ENCODE measurements at regions not wholly inside any gene's neighbourhood (a gene's known extent, or its start where the extent isn't known, plus 50 kb on each side); places are given as distances from the start of the nearest gene placed in this dataset.

DNA sequence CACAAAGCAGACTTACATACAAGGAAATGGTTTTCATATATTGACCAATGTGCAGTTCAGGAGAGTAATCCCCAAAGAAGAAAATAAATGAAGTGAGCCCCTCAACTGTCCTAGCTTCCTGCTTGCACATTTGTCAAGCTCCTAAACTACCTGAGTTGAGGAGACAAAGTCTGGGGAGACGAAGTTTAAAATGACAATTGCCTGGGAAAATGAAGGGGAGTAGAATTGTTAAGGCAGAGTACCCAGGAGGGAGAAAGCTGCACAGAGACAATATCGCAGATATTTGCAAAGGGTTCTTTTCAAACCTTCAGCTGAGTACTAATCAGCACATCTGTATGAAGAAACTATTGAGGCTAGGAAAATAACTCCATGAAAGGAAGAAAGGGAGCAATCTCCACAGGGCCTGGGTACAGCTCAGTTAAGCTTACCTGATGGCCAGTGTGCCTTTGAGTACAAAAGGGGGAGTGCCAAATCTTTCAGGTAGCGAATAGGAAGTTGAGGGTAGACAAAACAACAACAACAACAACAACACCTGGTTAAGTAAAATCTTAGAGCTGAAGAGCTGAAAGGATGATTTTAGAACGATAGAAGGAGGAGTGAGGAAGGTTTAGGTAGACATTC is 1700.1 kb upstream of the PRR20A start:
- no peak for DNase-seq (ENCODE audit: low spot score)
- intact Hi-C loops (cut with DNase I) = no loop called here

DNA sequence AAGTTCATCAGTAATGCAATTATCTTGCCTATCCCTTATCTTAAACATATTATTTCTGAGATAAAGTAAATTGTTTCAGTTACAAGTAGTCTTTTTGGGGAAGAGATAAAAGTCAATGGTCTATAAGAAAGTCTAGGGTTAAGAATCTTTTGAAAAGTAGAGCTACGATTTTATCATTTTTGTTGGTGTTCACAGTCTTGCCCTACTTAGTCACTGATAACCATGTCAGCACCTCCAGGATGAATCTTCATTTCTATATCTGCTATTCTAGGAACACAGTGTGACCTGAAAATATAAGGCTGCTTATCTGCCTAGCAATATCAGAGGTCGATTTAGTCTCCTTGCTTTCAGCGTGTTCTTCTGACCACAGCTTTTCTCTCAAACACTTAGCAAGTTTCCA is 1676.5 kb upstream of the PRR20A start:
- DNase-seq (ENCODE audit: low spot score) = no peak
- intact Hi-C loops (cut with DNase I) = no loop called here

DNA sequence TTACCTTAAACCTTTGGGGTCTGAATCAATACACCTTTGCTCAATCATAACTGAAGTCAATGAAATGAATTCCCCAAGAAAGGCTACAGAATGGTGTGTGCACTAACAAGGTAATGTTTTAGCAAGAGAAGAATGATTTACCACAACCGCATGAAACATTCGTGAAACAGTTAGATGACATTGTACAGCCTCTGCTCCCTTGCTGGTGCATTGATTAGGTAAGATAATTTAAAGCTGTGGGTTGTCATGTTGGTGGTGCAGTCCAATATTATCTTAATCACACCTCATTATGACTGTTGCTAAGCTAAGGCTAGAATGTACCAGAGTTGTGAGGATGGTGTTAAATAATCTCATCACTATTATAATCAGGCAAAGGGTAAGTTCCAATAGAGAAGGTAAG is 1673.2 kb upstream of the PRR20A start:
- intact Hi-C loops (cut with DNase I) = no loop called here
- DNase-seq (ENCODE audit: low spot score) = no peak

DNA sequence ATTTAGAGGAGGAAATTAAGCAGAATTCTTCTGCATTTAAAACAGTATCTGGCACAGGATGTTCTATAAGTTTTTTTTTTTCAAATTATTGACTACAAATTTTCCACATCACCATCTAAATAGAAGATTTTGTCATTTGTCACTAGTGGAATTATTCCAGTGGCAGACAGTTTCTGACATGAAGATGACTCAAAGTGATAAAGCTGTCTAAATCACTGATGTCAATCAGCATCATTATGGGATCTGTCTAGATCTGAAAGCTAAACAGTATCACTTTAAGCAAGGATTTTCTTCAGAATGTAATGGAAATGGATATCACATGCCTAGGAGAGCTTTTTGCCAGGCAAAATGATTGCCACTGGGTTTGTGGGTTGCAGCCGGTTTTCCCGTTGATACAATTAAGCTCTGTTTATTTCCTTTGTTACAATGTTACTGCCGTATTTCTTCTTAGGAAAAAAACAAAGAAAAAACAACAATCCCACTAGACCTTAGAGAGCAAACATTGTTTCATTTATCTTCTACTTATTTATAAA is 1657.0 kb upstream of the PRR20A start:
- no peak for DNase-seq (ENCODE audit: low spot score)
- intact Hi-C loops (cut with DNase I) = no loop called here

DNA sequence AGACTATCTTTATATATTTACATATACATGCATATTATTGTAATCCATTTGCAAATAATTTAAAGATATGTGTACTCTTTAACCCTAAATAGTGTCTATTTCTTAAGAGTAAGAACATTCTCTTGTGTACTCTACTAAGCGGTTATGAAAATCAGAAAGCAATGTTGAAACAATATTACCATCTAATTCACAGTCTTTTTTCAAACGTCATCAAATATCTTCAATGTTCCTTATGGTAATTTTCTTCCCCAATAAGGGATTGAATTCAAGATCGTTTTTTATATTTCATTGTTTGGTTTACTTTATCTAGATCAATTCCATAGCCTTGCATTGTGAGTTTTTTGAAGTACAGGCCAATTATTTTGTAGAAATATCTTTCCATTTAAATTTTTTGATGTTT is 1647.4 kb upstream of the PRR20A start:
- DNase-seq (ENCODE audit: low spot score) = no peak
- intact Hi-C loops (cut with DNase I) = no loop called here

DNA sequence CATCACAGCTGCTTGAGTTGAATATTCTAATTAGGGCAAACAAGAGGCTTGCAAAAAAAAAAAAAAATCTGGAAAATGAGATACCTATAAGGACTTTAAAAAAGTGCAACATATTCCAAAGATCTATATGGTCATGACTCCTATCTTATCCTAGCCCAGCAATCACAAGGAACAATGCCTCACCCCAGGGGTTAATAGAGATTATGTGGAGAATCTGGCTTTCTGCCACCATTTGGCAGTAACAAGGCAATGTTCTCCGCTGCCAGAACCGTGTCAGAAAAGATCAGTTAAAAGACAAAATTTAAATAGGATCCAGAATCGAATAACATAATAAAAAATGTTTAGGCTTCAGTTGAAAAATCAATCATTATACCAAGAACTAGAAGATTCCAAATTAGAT is 1643.2 kb upstream of the PRR20A start:
- DNase-seq (ENCODE audit: low spot score) = no peak
- intact Hi-C loops (cut with DNase I) = no loop called here

DNA sequence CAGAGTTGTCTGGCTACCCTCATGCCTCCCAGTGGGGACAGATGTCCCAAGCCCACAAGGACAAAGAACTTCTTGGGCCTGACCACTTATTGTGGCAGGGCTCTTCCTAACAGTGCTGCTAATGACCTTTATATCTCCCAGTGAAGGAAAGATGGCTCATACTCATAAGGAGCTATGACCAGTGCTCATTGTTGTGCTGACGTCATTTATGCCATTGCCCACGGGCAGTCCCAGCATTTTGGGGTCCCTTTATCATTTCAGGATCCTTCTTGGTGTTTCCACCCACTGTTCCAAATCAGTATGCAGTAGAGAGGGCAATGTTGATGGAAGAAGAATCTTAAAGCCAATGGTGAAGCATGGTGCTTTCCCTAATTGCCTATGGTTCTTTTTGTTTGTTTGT is 1640.0 kb upstream of the PRR20A start:
- intact Hi-C loops (cut with DNase I) = no loop called here
- DNase-seq (ENCODE audit: low spot score) = no peak

DNA sequence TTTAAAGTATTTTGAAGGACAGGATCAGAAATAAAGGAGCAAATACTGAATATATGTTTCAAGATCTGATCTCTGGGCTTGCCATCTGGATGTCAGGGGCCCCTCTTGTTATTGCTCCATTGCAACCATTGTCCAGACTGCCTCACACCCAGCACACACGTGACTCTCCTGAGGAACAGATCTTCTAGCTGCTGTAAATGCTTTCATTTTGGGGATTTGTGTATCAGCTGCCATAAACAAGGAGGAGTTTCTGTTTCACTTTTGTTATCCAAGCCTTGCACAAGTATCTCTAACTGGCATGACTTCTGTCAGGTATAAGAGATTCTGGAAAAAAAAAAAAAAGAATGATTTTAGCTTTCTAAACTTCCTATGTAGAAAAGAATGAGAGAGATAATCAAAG is 1624.1 kb upstream of the PRR20A start:
- DNase-seq (ENCODE audit: low spot score) = no peak
- intact Hi-C loops (cut with DNase I) = no loop called here

DNA sequence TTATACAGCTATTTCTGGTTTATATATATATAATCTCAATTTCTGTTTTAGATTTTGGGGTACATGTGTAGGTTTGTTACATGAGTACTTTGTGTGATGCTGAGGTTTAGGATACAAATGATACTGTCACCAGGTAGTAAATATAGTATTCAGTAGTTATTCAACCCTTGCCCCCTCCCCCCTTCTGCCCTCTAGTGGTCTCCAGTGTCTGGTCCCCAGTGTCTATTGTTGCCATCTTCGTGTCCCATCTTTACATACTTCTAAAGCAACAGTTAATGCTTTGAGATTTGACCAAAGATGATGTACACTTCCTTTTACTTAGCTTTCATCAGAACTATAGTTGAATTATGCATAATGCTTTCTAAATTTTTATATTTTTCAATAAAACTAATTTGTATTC is 1623.4 kb upstream of the PRR20A start:
- DNase-seq (ENCODE audit: low spot score) = no peak
- intact Hi-C loops (cut with DNase I) = no loop called here

DNA sequence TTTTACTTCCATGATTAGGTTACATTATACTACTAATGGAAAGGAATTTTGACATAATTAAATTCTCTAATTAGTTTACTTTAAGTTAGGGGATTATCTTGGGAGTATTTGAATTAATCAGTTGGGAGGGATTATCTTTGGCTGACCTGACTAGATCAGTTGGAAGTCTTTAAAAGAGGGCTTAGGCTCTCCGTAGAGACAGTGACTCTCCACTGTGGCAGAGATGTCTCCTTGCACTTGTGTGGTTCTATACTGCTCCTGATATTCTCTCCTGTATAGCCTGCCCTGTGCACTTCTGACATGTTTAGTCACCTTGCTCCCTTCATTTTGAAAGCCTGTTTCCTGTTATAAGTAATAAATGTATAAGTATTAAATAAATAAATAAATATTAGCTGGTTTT is 1612.3 kb upstream of the PRR20A start:
- intact Hi-C loops (cut with DNase I) = no loop called here
- no peak for DNase-seq (ENCODE audit: low spot score)

DNA sequence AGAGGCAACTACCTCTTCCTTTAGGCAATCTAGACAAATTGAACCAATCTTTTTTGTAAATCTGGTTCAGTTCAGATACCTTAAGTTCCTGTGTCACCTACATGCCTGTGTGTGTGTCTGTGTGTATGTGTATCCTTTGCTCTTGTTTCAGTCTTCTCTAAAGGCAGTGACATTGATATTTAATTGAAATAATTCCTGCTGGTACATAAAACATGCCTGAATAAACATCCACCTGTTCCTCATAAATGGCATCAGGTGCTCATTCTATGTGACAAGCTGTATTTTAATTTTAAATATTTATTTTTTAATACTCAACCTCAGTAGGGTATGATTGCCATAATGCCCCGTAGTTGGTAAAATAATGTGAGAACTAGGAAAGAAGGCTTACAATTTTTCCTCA is 1606.4 kb upstream of the PRR20A start:
- intact Hi-C loops (cut with DNase I) = no loop called here

DNA sequence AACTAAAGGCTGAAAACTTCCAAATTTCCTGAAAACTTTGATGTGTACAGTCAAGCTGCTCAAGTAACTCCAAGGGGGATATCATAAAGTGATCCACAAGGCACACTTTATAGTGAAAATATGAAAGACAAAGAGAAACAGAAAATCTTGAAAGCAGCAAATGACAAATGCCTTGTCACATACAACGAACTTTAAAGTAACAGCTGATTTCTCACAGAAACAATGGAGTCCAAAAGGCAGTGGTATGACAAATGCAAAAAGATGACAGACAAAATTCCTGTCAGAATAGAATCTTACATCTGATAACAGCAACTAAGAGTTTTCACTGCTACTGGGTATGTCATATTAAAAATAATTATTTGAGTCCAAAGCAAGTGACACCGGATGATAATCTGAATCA is 1602.3 kb upstream of the PRR20A start:
- intact Hi-C loops (cut with DNase I) = no loop called here
- DNase-seq (ENCODE audit: low spot score) = no peak

More for the DNA sequence above, 1606.4 kb upstream of the PRR20A start:
- DNase-seq (ENCODE audit: low spot score) = no peak

DNA sequence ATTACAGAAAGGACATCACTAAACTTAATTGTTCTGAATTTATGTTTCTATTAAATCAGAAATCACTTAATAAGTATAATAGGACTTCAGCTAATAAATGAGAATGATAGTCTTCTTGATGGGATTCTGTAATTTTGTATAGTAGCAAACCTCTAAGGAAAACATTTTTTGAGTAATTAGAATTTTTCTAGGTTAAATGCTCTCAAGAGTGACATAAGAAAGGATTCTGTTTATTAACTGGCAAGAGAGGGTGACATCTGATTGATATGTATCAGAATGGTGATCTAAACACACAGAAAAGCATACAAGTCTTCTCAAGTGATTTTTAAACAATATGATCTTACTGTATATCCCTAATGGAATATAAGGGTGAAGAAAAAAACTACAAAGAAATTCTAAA is 1597.7 kb upstream of the PRR20A start:
- intact Hi-C loops (cut with DNase I) = no loop called here
- no peak for DNase-seq (ENCODE audit: low spot score)

DNA sequence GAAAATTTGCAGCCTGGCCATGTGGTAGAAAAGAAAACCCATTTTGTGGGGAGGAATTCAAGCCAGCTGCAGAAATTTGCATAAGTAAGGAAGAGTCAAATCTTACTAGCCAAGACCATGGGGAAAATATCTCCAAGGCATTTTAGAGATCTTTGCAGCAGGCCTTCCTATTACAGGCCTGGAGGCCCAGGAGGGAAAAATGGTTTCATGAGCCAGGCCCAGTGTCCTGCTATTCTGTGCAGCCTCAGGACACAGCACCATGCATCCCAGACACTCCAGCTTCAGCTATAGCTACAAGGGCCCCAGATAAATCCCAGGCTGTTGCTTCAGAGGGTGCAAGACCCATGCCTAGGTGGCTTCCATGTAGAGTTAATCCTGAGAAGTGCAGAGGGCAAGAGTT is 1590.1 kb upstream of the PRR20A start:
- intact Hi-C loops (cut with DNase I) = no loop called here
- no peak for DNase-seq (ENCODE audit: low spot score)

DNA sequence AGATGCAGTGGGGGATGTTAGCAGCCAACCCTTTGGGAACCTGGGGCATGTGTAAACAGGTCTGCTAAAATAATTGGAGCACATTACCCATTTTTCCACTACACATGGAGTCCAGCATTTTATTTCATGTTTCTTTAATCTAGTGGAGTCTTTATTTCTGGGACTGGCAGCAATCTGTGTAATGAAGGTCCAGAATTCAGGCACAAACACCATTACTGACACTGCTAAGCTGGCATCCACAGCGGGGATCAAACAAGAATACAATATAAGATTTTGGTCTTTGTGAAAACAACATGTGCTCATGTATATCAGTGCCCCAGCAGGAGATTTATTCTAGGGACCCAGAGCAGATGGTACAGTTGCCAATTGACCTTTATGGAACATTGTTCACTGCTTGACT is 1587.0 kb upstream of the PRR20A start:
- no peak for DNase-seq (ENCODE audit: low spot score)
- intact Hi-C loops (cut with DNase I) = no loop called here

DNA sequence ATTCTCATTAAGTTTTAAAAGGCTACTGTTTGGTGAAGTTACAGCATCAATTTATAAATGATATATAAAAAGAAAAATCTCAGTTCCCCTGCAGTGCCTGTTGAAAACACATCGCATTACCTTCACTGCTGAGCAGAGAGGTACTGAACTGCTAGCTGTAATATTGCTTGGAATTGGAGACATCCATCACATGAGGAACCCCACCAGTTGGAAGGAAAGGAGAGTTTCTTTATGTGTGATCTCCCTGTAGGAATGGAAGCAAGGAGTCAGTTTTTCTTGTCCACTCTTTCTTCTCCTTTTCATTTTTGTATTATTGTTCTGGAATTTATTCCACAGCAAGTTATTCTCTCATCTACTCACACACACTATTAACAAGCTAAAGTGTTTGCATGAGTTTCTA is 1586.0 kb upstream of the PRR20A start:
- intact Hi-C loops (cut with DNase I) = no loop called here

DNA sequence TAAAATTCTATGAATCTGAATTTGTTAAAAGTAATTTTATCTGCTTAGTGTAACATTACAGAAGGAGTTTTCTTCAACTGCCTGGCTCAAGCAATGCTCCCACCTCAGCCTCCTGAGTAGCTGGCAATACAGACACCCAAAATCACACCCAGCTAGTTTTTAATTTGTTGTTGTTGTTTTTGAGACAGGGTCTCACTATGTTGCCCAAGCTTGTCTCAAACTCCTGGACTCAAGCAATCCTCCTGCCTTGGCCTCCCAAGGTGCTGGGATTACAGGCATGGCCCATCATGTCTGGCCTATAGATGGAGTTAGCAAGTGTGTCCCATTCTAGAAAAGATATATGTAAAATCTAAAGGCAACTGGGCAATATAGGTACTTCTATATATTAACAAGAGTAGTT is 1580.4 kb upstream of the PRR20A start:
- DNase-seq (ENCODE audit: low spot score) = no peak
- intact Hi-C loops (cut with DNase I) = no loop called here

More for the DNA sequence above, 1586.0 kb upstream of the PRR20A start:
- no peak for DNase-seq (ENCODE audit: low spot score)

DNA sequence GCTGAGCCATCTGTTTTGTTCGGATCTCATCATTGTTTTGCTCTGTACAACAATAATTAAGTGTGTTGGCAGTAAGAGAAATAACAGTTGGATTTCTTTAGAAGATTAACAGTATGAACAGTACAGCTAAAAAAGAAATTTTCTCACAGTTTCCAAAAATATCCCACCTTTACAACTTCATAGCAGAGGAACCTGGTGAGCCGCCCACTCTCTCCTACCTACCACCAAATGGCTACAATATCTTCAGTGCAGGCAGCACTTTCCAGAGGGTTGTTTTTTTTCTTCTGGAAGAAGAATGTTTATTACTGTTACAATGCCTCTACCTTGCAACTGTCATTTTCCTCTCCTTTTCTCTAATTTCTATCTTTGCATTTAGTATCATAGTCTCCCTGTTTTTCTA is 1577.5 kb upstream of the PRR20A start:
- intact Hi-C loops (cut with DNase I) = no loop called here

DNA sequence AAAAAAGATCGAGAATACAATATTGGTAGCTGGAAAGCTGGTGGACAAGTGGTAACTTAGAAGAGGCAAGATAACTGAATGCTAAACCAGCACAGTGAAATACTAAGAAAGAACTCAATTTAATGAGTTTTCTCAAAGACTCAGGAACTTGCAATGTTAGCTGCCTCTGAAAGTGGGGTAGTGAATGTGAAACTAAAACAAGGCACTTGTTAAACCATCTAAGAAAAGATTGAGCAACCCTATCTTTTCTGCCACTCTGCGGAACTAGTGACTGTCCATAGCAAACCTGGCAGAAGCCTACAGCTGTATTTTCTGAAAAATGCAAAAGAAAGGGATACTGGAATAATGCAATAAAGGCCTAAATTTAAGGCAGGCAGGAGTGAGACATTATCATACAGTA is 1574.4 kb upstream of the PRR20A start:
- no peak for DNase-seq (ENCODE audit: low spot score)
- intact Hi-C loops (cut with DNase I) = no loop called here

More for the DNA sequence above, 1577.5 kb upstream of the PRR20A start:
- no peak for DNase-seq (ENCODE audit: low spot score)

DNA sequence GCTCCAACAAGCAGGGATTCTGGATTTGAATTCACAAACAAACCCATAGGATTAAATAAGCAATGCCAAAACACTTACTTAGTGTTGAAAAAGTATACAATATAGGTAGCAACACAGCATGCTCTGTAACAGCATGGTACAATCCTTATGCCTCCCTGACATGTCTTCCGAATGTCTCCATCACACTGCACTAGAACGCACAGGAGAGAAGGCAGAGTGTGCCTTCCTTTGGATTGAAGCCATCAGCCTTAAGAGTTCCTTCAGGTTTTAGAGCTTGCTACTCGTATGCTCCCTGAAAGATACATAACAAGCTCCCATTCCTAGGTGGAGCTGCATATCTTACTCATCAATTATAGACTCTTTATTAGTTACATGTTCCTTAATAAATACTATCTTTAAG is 1573.9 kb upstream of the PRR20A start:
- DNase-seq (ENCODE audit: low spot score) = no peak
- intact Hi-C loops (cut with DNase I) = no loop called here

DNA sequence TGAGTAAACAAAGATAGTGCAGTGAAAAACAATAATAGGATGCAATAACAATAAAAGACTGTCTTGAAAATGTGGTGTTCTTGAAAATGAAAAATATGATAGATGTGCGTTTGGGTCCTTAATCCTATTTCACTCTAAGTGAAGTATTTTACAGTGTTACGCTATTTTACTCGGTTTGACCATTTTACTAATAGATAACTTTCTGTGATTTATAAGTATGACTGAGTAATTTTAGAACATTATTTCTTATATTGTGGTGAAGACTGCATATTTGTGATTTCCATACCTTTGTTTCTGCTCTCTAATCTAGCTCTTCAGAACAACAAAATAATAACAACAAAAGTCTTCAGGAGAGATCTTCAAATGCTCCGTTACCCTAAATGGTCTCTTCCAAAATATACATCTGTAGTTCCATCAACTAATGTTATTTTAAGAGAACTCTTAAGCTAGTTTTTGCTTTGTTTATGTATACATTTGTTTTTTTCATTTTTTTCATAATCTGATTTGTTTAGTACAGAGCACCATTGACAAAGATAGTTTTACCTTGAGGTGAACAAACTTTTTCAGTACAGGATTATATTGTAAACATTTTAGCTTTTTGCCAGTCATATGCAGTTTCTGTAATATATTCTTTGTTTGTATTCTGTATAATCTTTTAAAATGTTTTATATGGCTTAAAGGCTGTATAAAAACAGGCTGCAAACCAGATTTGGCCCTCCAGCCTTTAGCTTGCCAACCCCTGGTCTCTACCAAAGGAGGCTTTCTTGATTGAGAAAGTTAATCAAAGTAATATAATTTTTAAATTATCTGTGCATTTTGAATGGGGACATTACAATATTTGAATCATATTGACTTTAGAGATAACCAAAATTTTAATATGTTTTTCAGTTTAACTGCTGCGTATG is 1572.7 kb upstream of the PRR20A start:
- no peak for DNase-seq (ENCODE audit: low spot score)
- intact Hi-C loops (cut with DNase I) = no loop called here

All from posterior vena cava (tissue), 2 donors.